NCI-H748 (cell line): ENCODE measurements at regions not wholly inside any gene's neighbourhood (a gene's known extent, or its start where the extent isn't known, plus 50 kb on each side); places are given as distances from the start of the nearest gene placed in this dataset.
"Not testable (repeated sequence)": the region's sequence is repeated elsewhere in the genome, so short reads cannot be mapped to it uniquely, and the experiment has no call there.

Experiments used
- DNase-seq: peaks from one replicate; lab custom pipeline; 2025; ENCODE audit not compliant: unreplicated experiment; lab: John Stamatoyannopoulos, UW

DNA sequence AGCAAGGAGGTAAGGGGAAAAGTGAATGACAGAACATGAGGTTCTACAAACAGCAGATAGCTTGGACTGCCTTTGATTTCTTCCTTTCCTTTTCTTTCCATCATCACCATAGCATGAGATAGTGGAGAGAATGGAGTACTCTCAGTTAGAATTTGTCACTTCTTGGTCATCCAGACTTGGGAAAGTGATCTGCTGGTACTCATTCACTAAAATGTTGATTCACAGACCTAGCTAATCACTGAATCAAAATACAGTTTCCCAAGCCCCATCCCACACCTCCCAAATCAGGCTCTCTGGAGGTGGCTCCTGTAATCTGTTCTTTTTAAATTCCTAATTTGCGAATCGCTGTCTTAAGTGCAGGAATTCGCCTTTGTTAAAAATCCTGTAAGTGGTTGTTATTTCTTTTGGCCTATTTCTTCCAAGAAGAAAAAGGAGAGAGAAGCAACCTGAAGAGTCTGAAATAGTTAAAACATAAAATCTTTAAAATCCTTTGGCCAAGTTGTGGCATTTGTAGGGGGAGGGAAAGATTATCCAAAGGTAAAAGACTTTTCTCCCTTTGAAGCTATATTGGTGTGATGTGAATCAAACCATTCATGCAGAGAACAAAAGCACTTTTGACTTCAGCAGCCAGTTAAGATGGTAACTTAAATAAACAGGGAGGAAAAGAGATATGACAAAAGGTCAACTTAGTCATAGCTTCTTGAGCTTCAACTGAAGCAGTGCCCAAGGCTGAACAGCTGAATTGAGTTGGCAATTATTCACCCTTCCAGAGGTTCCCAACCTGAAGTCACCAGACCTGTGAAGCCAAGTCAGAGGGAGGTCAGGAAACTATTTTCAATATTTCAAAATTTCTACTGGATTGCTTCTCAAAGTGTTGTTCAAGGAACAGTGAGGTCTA, 255.1 kb upstream of the KRR1 start:
- no peak for DNase-seq

DNA sequence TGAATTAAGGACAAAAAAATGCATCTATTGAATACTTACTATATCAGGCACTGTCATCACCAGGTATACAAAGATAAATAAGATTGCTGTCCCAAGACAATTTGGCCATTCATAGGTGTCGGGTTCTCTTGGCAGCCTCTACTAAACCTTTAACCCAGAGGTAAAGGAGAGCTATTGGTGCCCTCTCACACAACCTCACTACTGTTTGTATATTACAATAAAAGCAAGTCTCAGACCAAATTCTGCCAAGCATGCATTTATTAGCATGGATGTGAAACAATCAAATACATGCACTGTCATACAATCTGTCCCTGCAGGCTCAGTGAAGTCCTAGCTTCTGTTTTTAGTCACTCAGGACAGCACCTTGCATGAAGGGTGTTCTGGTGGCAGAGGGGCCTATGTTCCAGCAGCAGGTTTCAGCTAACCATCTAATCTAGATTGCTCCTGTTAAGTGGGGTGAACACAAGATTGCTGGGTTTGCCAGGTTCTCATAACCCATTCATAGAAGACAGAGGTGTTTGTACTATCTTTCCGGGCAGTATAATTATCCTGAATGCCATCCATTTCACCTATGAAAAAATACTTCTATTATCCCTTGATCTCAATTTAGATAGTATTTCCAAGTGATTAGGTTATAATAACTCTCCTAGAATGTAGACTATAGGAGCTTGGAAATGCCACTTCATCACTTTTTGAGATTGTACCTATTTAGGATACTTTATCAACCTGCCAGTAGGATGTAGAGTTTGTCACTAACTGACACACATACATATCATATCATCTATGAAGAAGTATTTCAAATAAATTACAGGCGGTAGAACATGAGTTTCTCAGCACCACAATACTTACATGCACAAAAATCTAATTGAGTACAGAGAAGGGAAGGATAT, 254.0 kb upstream of the KRR1 start:
- DNase-seq: no peak

DNA sequence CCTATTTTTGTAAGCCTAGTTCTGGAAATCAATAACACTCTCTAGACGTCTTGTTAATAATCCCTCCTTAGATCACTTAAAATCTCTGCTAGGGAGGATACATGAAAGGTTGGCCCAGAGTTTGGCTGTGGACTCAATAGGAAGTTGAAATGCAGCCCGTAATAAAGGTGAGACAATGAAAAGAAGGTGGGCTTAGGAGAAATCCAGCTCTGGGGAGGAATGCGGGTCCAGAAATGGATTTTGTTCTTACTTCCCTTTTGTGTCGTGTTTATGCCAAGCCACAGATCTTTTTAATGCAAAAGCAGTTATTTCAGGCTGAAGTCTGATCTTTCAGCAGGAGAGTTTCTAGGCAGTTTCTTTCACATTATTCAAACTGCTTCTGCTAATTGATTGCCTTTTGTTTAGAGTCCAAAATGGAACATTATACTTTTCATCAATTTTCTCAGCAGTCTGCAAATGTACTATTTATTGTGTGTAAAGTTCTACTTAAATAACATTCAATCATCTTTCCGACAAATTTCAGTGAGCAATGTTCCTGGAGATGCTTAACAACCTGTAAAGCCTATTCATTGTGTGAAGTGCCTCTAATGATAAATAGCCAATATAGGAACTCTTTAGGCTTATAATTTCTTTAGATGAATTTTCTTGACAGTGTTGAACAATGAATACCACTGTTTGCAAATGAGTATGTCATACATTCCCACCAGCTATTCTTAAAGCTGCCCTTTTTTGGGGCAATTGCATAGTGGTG, 252.9 kb upstream of the KRR1 start:
- no peak for DNase-seq

DNA sequence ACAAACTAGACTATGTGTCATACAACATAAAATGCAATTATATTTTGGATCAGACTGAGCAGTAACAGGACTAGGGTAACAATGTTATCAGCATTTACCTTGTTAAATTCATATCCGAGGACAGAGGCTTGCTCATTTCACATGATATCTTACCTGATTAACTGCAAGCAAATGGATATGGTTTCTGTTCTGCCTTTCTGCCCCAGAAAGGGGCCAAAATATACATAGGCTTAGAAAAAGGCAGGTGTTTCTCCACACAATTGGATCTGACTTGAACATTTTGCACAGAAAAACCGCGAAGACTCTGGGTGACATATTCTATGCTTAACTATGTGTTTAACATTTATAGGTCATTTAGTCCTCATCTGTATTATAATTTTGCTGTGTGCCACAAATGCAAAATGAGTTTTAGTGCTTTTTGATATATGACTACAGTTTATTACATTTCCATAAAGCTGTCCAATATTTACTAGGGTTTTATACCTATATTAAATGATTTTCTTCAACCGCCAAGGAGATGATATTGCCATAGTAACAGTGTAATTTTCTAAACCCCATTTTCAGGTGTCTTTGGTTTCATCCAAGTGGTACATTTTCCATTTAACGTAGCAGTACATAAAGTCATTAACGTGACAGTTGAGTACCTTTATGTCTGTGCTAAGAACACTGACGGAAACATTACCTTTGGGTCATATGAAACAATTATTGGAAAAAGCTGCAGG, 249.3 kb upstream of the KRR1 start:
- DNase-seq: no peak

DNA sequence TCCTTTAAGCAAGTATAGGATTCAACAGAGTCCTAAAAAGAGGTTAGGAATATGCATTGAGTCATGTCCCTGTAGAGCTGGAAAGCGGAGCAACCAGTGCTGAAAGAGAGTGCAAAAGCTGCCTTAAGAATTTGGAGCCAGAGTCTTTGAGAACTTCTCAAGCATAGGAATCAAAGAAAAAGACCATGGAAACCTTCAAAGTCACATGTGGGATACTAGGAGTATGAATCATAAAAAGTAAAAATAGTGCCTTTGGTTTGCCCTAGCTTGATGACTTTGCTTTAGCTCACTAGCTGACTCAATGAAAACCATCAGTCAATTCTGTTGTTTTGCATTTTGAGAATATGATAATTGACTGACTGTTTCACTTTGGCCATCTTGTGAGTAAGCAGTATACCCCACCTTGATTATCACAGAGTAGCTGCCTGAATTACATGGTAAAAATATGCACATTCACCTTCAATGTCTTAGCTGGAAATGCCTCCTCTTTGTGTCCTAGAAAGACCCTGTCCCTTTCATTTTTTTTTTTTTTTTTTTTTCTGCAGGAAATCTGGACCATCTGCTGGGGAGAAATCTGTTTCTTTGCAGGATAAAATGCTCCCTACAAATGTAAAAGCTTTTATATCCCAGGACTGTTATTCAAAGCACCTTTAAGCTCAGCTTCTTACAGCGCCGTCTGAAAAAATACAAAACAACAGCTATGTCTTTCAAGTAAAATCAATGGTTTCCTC, 248.6 kb upstream of the KRR1 start:
- no peak for DNase-seq

DNA sequence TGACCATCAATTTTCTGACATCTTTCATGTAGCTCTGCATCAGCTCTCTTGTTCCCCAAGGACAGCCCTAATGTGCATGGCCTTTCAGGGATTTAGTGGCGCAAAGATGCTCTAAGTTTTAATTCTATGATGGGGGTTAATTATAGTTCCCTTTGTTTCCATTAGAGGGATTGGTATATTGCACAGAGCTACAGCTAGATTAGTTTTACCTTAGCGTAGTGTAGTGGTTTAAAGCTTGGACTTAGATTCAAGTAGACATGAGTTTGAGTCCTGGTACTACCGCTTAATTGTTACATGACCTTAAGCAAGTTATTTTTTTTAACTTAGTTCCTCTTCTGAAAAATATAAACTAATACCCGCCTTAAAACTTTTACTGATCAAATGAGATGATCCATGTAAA, 247.8 kb upstream of the KRR1 start:
- no peak for DNase-seq

DNA sequence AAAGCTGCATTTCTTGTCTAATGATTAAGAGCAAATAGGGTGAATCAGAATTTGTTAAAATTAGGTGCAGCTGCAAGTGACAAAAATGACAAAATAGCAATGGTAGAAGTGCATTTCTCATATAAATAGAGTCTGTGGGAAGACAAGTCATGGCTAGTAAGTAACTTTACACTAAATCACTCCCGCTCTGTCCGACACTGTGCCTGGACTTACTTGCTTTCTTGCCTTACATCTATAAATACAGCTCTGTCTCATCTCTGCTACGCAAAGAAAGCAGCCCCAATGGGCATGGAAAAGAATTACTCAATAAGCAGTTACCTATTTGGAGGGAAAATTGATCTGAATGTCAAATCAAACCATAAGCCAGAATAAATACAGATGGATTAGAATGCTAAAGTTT, 245.4 kb upstream of the KRR1 start:
- no peak for DNase-seq

DNA sequence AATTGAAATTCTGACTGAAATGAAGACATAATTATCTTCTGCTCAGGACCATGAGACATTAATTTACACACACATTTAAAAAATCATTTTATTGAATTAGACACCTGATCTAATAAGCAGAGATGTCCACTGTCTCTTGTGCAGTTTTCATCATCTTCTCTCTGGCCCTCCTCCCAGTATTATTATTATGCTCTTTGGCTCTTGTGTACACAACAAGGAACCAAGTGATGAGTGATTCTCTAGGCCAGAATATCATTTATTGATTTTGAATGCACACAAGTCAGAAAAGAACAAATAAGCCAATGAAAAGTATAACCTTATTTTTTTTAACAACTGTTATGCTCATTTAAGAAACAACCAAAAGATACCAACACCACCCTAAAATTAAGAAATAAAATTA, 244.7 kb upstream of the KRR1 start:
- no peak for DNase-seq

DNA sequence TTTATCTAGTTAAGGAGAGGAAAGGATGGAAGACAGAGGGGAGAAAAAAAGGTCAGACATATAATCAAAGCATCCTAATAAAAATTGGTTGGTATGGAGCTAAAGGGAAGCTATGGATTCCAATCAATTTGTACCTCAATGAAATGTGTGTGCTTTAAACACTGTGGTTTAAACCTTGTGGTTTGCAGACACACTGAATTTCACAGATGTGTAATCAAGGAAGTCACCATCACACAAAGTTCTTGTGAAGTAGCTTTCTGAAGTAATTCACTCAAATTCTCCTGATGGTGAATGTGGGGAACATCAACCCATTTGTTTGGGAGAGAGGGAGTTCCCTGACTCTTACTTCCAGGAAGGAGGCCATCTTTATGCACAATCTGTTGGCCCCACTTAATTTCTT, 243.3 kb upstream of the KRR1 start:
- no peak for DNase-seq

DNA sequence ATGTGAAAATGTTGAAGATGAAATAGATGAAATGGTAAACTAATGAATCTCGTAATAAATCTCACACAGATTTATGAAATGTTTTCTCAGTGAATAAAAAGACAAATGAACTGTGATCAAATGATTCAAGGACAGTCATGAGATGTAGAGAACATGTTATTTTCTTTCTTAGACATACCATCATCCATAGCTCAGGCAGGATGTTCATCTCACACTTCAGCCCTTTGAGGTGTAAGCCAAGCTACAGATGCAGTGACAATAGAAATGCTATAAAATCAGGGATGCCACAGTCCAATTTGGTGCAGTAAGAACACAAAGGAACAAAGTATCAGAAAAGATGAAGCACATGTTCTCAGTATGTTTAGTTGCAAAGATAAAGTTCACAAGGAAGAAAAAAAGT, 242.7 kb upstream of the KRR1 start:
- no peak for DNase-seq

DNA sequence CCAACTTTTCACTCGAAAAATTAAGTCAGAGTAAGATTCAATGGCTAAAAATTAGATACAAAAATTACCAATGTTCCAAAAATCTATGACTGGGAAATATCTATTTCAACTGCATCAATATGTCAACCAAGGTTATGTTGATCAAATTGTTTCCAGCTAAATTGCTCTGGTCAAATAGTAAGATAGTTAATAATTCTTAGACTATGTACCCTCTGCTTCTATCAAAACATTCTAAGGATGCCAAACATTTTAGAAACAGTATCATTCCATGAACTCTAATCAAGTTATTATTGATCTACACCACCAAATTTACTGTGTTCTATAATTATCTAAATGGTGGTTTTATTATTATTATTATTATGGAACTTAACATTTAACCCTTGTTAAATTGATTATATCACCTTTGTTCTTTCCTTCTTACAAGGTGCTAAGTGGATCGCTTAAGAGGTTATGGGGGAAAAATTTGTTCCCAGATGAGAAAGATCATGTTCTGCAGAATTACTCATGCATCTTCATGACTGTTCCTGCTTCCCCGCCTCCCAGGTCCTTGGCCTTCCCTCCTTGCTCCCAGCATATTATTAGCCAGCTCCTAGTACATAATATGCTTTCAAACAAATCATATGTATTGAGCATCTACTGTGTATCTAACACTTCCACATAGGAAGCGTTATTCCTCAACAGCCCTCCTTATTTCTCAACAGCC, 240.5 kb upstream of the KRR1 start:
- no peak for DNase-seq

DNA sequence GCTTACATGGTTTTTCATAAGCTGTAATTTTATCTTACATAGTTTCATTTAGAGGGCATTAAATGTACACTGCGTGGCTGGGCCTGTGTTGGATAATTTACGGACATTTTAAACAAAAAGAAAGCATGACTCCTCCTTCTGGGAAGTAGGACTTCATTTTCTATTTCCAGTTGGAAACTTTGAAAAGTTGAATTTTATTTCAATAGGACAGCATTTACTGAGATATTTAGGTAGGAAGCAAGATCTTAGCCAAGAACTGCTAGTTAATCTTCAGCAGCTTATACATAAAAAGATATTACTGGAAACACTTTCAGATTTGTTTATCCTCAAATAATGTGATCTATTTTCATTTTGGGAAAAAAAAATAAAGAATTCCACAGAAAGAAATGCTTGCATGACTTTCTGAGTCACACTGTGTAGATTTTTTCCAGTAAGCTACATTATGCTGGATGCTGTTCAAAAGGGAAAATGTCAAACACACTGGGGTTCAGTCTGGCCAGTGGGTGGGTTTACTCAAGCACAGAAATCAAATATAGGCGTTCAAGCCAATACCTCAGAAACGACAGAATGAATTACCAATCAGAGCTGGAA, 239.4 kb upstream of the KRR1 start:
- DNase-seq: no peak

DNA sequence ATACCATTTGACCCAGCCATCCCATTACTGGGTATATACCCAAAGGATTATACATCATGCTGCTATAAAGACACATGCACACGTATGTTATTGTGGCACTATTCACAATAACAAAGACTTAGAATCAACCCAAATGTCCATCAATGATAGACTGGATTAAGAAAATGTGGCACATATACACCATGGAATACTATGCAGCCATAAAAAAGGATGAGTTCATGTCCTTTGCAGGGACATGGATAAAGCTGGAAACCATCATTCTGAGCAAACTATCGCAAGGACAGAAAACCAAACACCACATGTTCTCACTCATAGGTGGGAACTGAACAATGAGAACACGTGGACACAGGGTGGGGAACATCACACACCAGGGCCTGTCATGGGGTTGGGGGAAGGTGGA, 237.6 kb upstream of the KRR1 start:
- not testable (repeated sequence) for DNase-seq

DNA sequence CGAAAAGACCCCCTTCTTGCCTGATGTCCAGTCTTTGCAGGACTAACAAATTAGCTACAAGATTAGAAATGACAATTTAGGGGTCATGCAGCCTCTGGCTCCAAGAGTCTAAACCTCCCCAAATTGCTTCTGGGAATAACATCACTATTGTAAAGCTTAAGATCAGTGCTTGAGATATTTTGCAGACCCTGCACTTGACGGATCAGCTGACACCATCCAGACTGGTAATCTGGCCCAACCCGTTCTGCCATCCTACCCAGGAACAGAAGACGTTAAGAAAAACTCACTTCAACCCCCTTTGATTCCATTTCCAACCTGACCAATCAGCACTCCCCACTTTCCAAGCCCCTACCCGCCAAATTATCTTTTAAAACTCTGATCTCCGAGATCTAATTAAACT, 236.7 kb upstream of the KRR1 start:
- no peak for DNase-seq

DNA sequence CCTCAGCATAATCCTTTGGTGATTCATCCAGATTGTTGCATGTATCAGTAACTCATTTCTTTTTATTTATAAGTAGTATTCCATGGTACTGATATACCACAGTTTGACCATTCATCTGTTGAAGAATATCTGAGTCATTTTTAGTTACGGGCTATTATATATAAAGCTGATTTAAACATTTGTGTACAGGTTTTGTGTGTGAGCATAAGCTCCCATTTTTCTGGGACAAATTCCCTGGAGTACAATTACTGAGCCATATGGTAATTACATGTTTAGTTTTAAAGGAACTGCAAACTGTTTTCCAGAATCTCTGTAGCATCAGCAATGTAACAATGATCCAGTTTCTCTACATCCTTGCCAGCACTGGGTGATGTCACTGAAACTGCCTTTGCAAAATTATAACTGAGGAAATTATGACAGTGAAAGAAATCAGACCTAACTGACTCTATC, 236.2 kb upstream of the KRR1 start:
- DNase-seq: no peak

DNA sequence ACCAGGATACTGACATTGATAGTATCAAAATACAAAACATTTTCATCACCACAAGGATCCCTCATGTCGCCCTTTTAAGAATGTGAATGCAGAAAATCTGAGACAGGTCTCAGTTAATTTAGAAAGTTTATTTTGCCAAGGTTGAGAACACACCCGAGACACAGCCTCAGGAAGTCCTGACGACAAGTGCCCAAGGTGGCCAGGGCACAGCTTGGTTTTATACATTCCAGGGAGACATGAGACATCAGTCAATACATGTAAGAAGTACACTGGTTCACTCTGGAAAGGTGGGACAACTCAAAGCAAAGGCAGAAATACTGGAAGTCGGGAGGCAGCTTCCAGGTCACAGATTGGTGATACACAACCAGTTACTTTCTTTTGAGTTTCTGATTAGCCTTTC, 235.2 kb upstream of the KRR1 start:
- no peak for DNase-seq

DNA sequence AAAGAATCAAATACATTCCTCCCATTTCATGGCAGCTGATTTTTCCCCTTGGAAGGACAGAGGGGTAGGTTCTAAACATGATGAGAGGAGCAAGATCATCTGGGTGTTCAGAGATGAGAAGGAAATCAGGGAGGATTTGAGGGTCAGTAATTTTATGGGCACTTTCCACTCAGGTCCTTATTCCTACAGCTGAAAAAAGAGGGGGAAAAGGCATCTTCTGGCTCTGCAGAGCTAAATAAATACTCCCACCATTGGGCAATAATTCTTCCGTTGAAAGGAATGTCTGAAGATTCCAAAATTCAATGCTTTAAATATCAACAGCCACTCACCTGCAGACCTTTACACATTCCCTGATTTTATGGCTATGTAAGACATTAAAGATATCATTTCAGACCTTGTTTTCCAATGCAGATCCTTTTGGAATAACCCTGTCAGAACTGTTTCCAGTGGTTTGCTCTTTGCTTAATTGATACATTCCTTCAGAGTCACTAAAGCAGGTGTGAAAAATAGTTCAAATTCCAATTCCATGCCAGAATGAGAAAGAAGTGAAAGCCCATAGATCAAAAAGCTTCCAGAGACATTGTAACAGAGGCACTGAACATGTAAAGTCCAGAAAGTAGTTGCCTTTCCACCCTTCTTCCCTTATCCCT, 233.3 kb upstream of the KRR1 start:
- no peak for DNase-seq

DNA sequence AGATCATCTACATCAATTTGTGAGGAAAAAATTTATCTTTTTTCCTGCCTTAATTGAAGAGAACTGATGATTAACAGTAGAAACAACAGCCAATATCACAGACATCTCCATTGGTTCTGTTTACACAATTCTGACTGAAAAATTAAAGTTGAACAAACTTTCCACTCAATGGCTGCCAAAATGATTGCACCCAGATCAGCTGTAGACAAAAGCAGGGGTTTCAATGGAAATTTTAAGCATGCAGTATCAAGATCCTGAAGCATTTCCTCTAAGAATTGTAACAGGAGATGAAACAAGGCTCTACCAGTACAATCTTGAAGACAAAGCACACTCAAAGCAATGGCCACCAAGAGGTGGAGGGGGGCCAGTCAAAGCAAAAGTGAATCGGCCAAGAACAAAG, 231.6 kb upstream of the KRR1 start:
- no peak for DNase-seq

DNA sequence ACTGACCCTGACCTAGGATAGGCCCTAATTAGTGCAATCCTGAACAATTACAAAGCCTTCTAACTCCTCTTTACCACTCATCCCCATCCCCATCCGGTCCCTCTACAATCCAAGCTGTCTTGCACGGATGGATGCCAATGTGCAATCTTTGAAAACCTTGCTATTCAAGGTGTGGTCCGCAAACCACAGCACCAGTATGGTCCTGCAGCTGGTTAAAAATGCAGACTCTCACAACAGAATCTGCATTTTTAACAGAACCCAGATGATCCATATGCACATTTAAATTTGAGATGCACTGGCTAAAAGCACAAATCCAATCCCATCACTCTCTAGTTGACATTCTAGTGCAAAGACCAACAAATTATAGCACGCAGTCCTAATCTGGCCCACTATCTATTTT, 230.6 kb upstream of the KRR1 start:
- DNase-seq: no peak
